ENCODE measurements at regions not wholly inside any gene's neighbourhood (a gene's known extent, or its start where the extent isn't known, plus 50 kb on each side); places are given as distances from the start of the nearest gene placed in this dataset.

GRCh38 chr5:79888643-79889042 lies 102.4 kb downstream of the MTX3 start:
- no peaks in the 10 kb centered on the region for H4K20me1 ChIP-seq (ENCODE audit: control insufficient read depth, extremely low read depth, insufficient read depth, low read length)
- no peaks in the 10 kb centered on the region for H3K36me3 ChIP-seq (ENCODE audit: control insufficient read depth in 2 of 2, extremely low read depth in 1 of 2, insufficient read depth in 2 of 2, low read length in 2 of 2)
- no peak for TF ChIP-seq CTCF (optimal IDR thresholded peaks at IDR 0.05 in 1 of 3, IDR thresholded peaks at IDR 0.05 in 1 of 3, conservative IDR thresholded peaks at IDR 0.05 in 1 of 3; ENCODE audit: extremely low read depth in 1 of 3, insufficient read depth in 2 of 3, low read length in 3 of 3)
- no peak for TF ChIP-seq EZH2 (IDR thresholded peaks at IDR 0.05; ENCODE audit: low read length)
- no peak for FAIRE-seq
- dilution Hi-C loops (cut with MboI; ENCODE audit: extremely low pct_ligation_motif_present, low sequenced_read_pairs), result no loop called here
- H3K9me3 ChIP-seq (ENCODE audit: control insufficient read depth, low read depth, low read length), result no peaks in the 10 kb centered on the region
- no peaks in the 10 kb centered on the region for H3K9me1 ChIP-seq (ENCODE audit: control insufficient read depth, extremely low read depth, insufficient read depth, low read length)
- no peak overlapping the region for H3K4me2 ChIP-seq (ENCODE audit: control insufficient read depth, extremely low read depth, insufficient read depth, low read depth, low read length)
- peaks cover 8% of the 10 kb centered on the region for H3K27me3 ChIP-seq (ENCODE audit: control insufficient read depth, extremely low read depth, insufficient read depth, low read length)
- H3K4me1 ChIP-seq (ENCODE audit: control insufficient read depth, extremely low read depth, insufficient read depth, low read length), result no peaks in the 10 kb centered on the region
- H2AFZ ChIP-seq (ENCODE audit: control insufficient read depth, low read length), result no peak overlapping the region
- no peak for DNase-seq (ENCODE audit: low read depth, low spot score)
- no peak overlapping the region for H3K4me3 ChIP-seq (ENCODE audit: control insufficient read depth in 2 of 3, extremely low read depth in 1 of 3, insufficient read depth in 2 of 3, low read depth in 1 of 3, low read length in 3 of 3)
- no peak overlapping the region for H3K27ac ChIP-seq (ENCODE audit: control insufficient read depth, insufficient read depth, low read length)
- no peak overlapping the region for H3K9ac ChIP-seq (ENCODE audit: control insufficient read depth, extremely low read depth, insufficient read depth, low read length)
- no peaks in the 10 kb centered on the region for H3K79me2 ChIP-seq (ENCODE audit: control insufficient read depth, insufficient read depth, low read length)

DNA sequence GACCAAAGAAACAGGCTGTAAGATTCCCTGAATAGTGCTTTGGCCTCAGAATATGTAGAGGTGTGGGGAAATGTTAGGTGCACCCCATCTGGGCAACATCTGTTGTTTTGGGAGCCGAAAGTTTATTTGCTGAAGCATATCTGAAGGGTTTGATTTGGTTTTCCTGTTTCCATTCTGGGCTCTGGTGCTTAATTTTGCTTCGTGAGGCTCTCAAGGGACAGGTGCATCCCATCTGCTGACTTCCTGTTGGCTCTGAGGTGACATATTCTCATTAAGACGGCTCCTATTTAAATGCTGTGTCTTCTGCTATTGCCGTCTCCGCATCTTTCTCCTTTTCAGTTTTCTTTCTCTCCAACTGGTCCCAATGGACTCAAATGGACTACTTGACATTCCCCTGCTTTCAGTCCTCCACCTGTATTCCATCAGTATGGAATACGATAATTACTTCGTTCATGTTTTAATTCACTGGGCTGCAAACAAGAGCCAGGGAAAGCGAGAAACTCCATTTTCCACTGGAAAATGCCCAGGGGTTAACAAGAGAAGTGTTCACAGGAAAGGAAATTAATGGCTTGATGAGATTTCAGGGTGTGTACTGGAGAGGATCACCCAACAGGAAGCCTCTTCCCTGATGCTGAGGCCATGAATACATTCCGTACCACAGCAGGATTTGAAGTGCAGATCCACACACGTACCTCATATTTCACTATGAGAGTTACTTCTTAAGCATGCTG lies 104.0 kb downstream of the MTX3 start:
- Histone ChIP-seq H3K9me1 (ENCODE audit: control insufficient read depth, extremely low read depth, insufficient read depth, low read length) (no peaks in the 10 kb centered on the region), H3K4me1 (ENCODE audit: control insufficient read depth, extremely low read depth, insufficient read depth, low read length) (no peaks in the 10 kb centered on the region), H2AFZ (ENCODE audit: control insufficient read depth, low read length) (no peak overlapping the region), H4K20me1 (ENCODE audit: control insufficient read depth, extremely low read depth, insufficient read depth, low read length) (no peaks in the 10 kb centered on the region), H3K36me3 (ENCODE audit: control insufficient read depth in 2 of 2, extremely low read depth in 1 of 2, insufficient read depth in 2 of 2, low read length in 2 of 2) (no peaks in the 10 kb centered on the region), H3K27ac (ENCODE audit: control insufficient read depth, insufficient read depth, low read length) (no peak overlapping the region), H3K79me2 (ENCODE audit: control insufficient read depth, insufficient read depth, low read length) (no peaks in the 10 kb centered on the region), H3K27me3 (ENCODE audit: control insufficient read depth, extremely low read depth, insufficient read depth, low read length) (peaks cover 1% of the 10 kb centered on the region), H3K4me3 (ENCODE audit: control insufficient read depth in 2 of 3, extremely low read depth in 1 of 3, insufficient read depth in 2 of 3, low read depth in 1 of 3, low read length in 3 of 3) (no peak overlapping the region), H3K9me3 (ENCODE audit: control insufficient read depth, low read depth, low read length) (no peaks in the 10 kb centered on the region), H3K4me2 (ENCODE audit: control insufficient read depth, extremely low read depth, insufficient read depth, low read depth, low read length) (no peak overlapping the region), H3K9ac (ENCODE audit: control insufficient read depth, extremely low read depth, insufficient read depth, low read length) (no peak overlapping the region)
- no peak for TF ChIP-seq EZH2 (IDR thresholded peaks at IDR 0.05; ENCODE audit: low read length)
- no peak for TF ChIP-seq CTCF (optimal IDR thresholded peaks at IDR 0.05 in 1 of 3, IDR thresholded peaks at IDR 0.05 in 1 of 3, conservative IDR thresholded peaks at IDR 0.05 in 1 of 3; ENCODE audit: extremely low read depth in 1 of 3, insufficient read depth in 2 of 3, low read length in 3 of 3)
- DNase-seq (ENCODE audit: low read depth, low spot score) (no peak), FAIRE-seq (no peak)
- dilution Hi-C loops (cut with MboI; ENCODE audit: extremely low pct_ligation_motif_present, low sequenced_read_pairs), result no loop called here

Data from keratinocyte (primary cell).